SK-N-SH treated with all-trans-retinoic acid at 6 μM for 48 hours (cell line): ENCODE measurements at regions not wholly inside any gene's neighbourhood (a gene's known extent, or its start where the extent isn't known, plus 50 kb on each side); places are given as distances from the start of the nearest gene placed in this dataset.

Experiments
- ATAC-seq: fragments of 200-7000 bp; cut with Tn5 transposase; 3 replicates; pipeline ENCODE4 v1.9.1; 2020; ENCODE audit warnings: mild to moderate bottlenecking, moderate library complexity
- ARNTL ChIP-seq: fragments of 450-650 bp; formaldehyde crosslinking; IDR thresholded peaks from 2 replicates; pipeline ENCODE4 v1.5.0; 2020; ENCODE audit warnings: low read depth, mild to moderate bottlenecking, moderate library complexity, borderline replicate concordance
- BACH2 ChIP-seq: fragments of 250-450 bp; sonication (Bioruptor Pico); IDR thresholded peaks from 2 replicates; pipeline ENCODE4 v1.9.0; 2021; ENCODE audit warnings: mild to moderate bottlenecking, borderline replicate concordance
- CSDC2 ChIP-seq: fragments of 250-450 bp; sonication (Bioruptor Pico); IDR thresholded peaks from 2 replicates; pipeline ENCODE4 v1.5.0; 2020; ENCODE audit warnings: mild to moderate bottlenecking, moderate library complexity
- ESRRG ChIP-seq: fragments of 250-450 bp; sonication (Bioruptor Pico); IDR thresholded peaks from 2 replicates; pipeline ENCODE4 v1.6.1; 2021; ENCODE audit warnings: mild to moderate bottlenecking
- ISL1 ChIP-seq: fragments of 250-450 bp; sonication (Bioruptor Pico); IDR thresholded peaks from 2 replicates; pipeline ENCODE4 v2.1.2; 2022; ENCODE audit warnings: mild to moderate bottlenecking, moderate library complexity
- PPARA ChIP-seq: fragments of 250-450 bp; sonication (Bioruptor Pico); IDR thresholded peaks from 2 replicates; pipeline ENCODE4 v1.5.0; 2020; ENCODE audit warnings: mild to moderate bottlenecking, borderline replicate concordance
- RARB ChIP-seq: fragments of 250-450 bp; sonication (Bioruptor Pico); IDR thresholded peaks from 2 replicates; pipeline ENCODE4 v1.8.0; 2021; ENCODE audit warnings: mild to moderate bottlenecking, moderate library complexity
- SNAI2 ChIP-seq: fragments of 250-450 bp; sonication (Bioruptor Pico); IDR thresholded peaks from 2 replicates; pipeline ENCODE4 v1.5.0; 2020; ENCODE audit warnings: mild to moderate bottlenecking, moderate library complexity
- TCF4 ChIP-seq: fragments of 250-450 bp; sonication (Bioruptor Pico); IDR thresholded peaks from 2 replicates; pipeline ENCODE4 v1.8.0; 2021; ENCODE audit warnings: mild to moderate bottlenecking, moderate library complexity, borderline replicate concordance
- TOX ChIP-seq: fragments of 250-450 bp; sonication (Bioruptor Pico); IDR thresholded peaks from 2 replicates; pipeline ENCODE4 v1.8.0; 2021; ENCODE audit warnings: mild to moderate bottlenecking, moderate library complexity, borderline replicate concordance
- ZC3H10 ChIP-seq: fragments of 250-450 bp; sonication (Bioruptor Pico); IDR thresholded peaks from 2 replicates; pipeline ENCODE4 v1.5.1; 2021; ENCODE audit warnings: mild to moderate bottlenecking, moderate library complexity
- ZFP3 ChIP-seq: fragments of 250-450 bp; sonication (Bioruptor Pico); IDR thresholded peaks from 2 replicates; pipeline ENCODE4 v1.5.0; 2020; ENCODE audit warnings: mild to moderate bottlenecking, moderate library complexity
- ZFP30 ChIP-seq: fragments of 450-650 bp; formaldehyde crosslinking; IDR thresholded peaks from 2 replicates; pipeline ENCODE4 v1.5.0; 2022; ENCODE audit warnings: mild to moderate bottlenecking, moderate library complexity
- ZNF565 ChIP-seq: fragments of 450-650 bp; formaldehyde crosslinking; conservative IDR thresholded peaks from 2 replicates; pipeline ENCODE4 v1.5.0; 2020; ENCODE audit warnings: low read depth, mild to moderate bottlenecking, moderate library complexity
- ZNF8 ChIP-seq: fragments of 450-650 bp; formaldehyde crosslinking; IDR thresholded peaks from 2 replicates; pipeline ENCODE4 v1.5.0; 2020; ENCODE audit warnings: mild to moderate bottlenecking, moderate library complexity
- TF ChIP-seq, protein P1 (sequence below): fragments of 250-450 bp; sonication (Bioruptor Pico); IDR thresholded peaks from 2 replicates; pipeline ENCODE4 v1.5.1; 2020; ENCODE audit warnings: low read depth, mild to moderate bottlenecking, moderate library complexity
- TF ChIP-seq, protein P2 (sequence below): fragments of 250-450 bp; sonication (Bioruptor Pico); IDR thresholded peaks from 2 replicates; pipeline ENCODE4 v1.5.1; 2021; ENCODE audit warnings: mild to moderate bottlenecking, moderate library complexity
- TF ChIP-seq, protein P3 (sequence below): fragments of 250-450 bp; sonication (Bioruptor Pico); IDR thresholded peaks from 2 replicates; pipeline ENCODE4 v1.5.0; 2020; ENCODE audit warnings: mild to moderate bottlenecking, moderate library complexity
- TF ChIP-seq, protein P4 (sequence below): fragments of 250-450 bp; sonication (Bioruptor Pico); IDR thresholded peaks from 2 replicates; pipeline ENCODE4 v1.8.0; 2020; ENCODE audit warnings: mild to moderate bottlenecking, moderate library complexity, borderline replicate concordance

DNA sequence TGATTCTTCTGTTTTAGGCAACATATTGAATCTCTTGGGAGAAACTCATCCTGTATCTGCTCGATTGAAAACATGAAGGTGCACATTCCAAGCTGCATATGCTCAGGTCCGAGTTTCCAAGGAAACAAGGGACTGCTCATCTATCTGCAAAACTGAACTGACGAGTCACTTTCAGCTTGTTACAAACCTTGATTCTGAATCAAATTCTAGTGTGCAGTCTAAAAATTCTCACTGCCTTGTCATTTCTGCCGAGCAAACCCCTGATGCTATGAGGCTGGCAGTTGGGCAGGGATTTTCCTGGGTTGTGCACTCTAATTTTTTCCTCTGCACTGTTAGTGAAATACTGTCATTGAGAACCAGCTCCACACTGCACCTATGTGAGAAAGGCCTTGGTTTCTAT, 101.3 kb upstream of the ETAA1 start:
- TF ChIP-seq SNAI2 (no peak), ZFP3 (CRISPR knock-in tag) (no peak), TCF4 (CRISPR knock-in tag) (no peak), ZNF565 (CRISPR knock-in tag) (no peak), TOX (CRISPR knock-in tag) (no peak), ARNTL (CRISPR knock-in tag) (no peak), ISL1 (CRISPR knock-in tag) (no peak), ZC3H10 (CRISPR knock-in tag) (no peak)
- TF ChIP-seq, protein P1, sequence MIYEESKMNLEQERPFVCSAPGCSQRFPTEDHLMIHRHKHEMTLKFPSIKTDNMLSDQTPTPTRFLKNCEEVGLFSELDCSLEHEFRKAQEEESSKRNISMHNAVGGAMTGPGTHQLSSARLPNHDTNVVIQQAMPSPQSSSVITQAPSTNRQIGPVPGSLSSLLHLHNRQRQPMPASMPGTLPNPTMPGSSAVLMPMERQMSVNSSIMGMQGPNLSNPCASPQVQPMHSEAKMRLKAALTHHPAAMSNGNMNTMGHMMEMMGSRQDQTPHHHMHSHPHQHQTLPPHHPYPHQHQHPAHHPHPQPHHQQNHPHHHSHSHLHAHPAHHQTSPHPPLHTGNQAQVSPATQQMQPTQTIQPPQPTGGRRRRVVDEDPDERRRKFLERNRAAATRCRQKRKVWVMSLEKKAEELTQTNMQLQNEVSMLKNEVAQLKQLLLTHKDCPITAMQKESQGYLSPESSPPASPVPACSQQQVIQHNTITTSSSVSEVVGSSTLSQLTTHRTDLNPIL = no peak
- TF ChIP-seq, protein P2, sequence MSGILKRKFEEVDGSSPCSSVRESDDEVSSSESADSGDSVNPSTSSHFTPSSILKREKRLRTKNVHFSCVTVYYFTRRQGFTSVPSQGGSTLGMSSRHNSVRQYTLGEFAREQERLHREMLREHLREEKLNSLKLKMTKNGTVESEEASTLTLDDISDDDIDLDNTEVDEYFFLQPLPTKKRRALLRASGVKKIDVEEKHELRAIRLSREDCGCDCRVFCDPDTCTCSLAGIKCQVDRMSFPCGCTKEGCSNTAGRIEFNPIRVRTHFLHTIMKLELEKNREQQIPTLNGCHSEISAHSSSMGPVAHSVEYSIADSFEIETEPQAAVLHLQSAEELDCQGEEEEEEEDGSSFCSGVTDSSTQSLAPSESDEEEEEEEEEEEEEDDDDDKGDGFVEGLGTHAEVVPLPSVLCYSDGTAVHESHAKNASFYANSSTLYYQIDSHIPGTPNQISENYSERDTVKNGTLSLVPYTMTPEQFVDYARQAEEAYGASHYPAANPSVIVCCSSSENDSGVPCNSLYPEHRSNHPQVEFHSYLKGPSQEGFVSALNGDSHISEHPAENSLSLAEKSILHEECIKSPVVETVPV (CRISPR knock-in tag) = no peak
- peak; percentile 61 for ATAC-seq

DNA sequence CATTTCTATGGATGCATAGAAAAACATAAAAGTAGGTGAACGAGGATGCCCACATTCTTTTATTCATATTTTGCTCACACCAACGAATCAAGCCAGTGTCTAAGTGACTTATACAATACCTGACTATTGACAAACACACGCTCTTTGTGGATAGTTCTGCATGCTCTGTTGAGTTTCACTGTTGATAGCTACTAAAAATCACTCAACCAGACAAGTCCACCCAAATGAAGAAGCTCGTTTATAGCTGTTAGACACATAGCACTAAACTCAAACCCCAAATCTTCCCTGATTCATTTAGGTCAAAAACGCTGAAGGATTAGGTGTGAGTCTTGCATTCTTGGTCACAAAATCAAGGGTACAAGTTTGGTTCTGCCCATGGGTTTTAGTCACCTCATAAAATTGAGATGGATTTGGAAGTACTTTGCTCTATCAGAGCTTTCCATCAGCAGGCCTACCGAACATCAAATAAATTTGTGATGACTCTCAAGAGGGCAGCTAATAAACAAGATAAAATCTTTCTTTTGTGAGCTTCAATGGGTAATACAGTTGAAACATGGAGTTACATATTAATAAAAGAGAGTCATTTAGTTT, 92.7 kb upstream of the ETAA1 start:
- TF ChIP-seq ZFP30 = no peak
- TF ChIP-seq, protein P3, sequence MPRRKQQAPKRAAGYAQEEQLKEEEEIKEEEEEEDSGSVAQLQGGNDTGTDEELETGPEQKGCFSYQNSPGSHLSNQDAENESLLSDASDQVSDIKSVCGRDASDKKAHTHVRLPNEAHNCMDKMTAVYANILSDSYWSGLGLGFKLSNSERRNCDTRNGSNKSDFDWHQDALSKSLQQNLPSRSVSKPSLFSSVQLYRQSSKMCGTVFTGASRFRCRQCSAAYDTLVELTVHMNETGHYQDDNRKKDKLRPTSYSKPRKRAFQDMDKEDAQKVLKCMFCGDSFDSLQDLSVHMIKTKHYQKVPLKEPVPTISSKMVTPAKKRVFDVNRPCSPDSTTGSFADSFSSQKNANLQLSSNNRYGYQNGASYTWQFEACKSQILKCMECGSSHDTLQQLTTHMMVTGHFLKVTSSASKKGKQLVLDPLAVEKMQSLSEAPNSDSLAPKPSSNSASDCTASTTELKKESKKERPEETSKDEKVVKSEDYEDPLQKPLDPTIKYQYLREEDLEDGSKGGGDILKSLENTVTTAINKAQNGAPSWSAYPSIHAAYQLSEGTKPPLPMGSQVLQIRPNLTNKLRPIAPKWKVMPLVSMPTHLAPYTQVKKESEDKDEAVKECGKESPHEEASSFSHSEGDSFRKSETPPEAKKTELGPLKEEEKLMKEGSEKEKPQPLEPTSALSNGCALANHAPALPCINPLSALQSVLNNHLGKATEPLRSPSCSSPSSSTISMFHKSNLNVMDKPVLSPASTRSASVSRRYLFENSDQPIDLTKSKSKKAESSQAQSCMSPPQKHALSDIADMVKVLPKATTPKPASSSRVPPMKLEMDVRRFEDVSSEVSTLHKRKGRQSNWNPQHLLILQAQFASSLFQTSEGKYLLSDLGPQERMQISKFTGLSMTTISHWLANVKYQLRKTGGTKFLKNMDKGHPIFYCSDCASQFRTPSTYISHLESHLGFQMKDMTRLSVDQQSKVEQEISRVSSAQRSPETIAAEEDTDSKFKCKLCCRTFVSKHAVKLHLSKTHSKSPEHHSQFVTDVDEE (CRISPR knock-in tag) = no peak
- no peak for TF ChIP-seq CSDC2 (CRISPR knock-in tag)
- TF ChIP-seq RARB = no peak
- no peak for TF ChIP-seq ISL1 (CRISPR knock-in tag)
- no peak for TF ChIP-seq ZNF8 (CRISPR knock-in tag)
- no peak for TF ChIP-seq TOX (CRISPR knock-in tag)
- no peak for TF ChIP-seq ESRRG
- TF ChIP-seq ZNF565 (CRISPR knock-in tag) = no peak
- ATAC-seq = no peak

DNA sequence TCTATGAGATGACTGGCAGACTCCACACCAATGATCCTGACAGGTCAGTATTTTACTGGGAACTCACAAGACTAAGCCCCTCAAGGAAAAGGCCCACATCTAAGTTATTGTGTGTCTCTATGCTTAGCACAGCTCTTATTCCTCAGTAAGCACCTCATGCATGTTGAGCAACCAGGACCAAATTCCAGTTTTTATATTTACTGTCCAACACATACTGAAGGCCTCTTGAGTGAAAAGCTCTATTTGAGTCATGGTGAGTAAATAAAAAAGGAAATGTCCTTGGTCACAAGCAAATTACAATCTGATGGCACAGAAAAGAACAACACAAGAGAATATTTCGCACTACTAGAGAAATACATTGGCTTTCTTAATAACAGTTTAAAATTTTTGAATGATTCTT, 87.9 kb upstream of the ETAA1 start:
- no peak for ATAC-seq
- TF ChIP-seq CSDC2 (CRISPR knock-in tag) = no peak
- TF ChIP-seq ESRRG = no peak
- no peak for TF ChIP-seq BACH2
- TF ChIP-seq, protein P1 = no peak
- TF ChIP-seq, protein P4, sequence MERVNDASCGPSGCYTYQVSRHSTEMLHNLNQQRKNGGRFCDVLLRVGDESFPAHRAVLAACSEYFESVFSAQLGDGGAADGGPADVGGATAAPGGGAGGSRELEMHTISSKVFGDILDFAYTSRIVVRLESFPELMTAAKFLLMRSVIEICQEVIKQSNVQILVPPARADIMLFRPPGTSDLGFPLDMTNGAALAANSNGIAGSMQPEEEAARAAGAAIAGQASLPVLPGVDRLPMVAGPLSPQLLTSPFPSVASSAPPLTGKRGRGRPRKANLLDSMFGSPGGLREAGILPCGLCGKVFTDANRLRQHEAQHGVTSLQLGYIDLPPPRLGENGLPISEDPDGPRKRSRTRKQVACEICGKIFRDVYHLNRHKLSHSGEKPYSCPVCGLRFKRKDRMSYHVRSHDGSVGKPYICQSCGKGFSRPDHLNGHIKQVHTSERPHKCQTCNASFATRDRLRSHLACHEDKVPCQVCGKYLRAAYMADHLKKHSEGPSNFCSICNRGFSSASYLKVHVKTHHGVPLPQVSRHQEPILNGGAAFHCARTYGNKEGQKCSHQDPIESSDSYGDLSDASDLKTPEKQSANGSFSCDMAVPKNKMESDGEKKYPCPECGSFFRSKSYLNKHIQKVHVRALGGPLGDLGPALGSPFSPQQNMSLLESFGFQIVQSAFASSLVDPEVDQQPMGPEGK = no peak
- no peak for TF ChIP-seq ZNF8 (CRISPR knock-in tag)
- no peak for TF ChIP-seq PPARA
- TF ChIP-seq, protein P2 (CRISPR knock-in tag) = no peak
